ENCODE measurements at regions not wholly inside any gene's neighbourhood (a gene's known extent, or its start where the extent isn't known, plus 50 kb on each side); places are given as distances from the start of the nearest gene placed in this dataset.

- no peak for TF ChIP-seq POLR2A (IDR thresholded peaks at IDR 0.05; ENCODE audit: low read depth, low read length)
- TF ChIP-seq POLR2AphosphoS5 (IDR thresholded peaks at IDR 0.05; ENCODE audit: low read depth, low read length): no peak
- no peak for TF ChIP-seq TAF1 (IDR thresholded peaks at IDR 0.05; ENCODE audit: borderline replicate concordance, low read depth, low read length)
Measured at GRCh38 chr6:40714576-40715564, 127.7 kb upstream of the LRFN2 start.
